ENCODE measurements at regions not wholly inside any gene's neighbourhood (a gene's known extent, or its start where the extent isn't known, plus 50 kb on each side); places are given as distances from the start of the nearest gene placed in this dataset.

- TF ChIP-seq, protein P1, sequence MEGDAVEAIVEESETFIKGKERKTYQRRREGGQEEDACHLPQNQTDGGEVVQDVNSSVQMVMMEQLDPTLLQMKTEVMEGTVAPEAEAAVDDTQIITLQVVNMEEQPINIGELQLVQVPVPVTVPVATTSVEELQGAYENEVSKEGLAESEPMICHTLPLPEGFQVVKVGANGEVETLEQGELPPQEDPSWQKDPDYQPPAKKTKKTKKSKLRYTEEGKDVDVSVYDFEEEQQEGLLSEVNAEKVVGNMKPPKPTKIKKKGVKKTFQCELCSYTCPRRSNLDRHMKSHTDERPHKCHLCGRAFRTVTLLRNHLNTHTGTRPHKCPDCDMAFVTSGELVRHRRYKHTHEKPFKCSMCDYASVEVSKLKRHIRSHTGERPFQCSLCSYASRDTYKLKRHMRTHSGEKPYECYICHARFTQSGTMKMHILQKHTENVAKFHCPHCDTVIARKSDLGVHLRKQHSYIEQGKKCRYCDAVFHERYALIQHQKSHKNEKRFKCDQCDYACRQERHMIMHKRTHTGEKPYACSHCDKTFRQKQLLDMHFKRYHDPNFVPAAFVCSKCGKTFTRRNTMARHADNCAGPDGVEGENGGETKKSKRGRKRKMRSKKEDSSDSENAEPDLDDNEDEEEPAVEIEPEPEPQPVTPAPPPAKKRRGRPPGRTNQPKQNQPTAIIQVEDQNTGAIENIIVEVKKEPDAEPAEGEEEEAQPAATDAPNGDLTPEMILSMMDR (conservative IDR thresholded peaks at IDR 0.05): no peak
- Mint-ChIP-seq H3K36me3 (ENCODE audit: low read depth) (no peaks in the 10 kb centered on the region), H3K9me3 (no peaks in the 10 kb centered on the region), H3K27ac (no peak overlapping the region), H3K4me3 (no peak overlapping the region), H3K27me3 (ENCODE audit: insufficient read depth) (no peaks in the 10 kb centered on the region), H3K4me1 (peaks cover 8% of the 10 kb centered on the region)
- Histone ChIP-seq H3K27ac (ENCODE audit: low read depth, low read length) (no peak overlapping the region), H3K9ac (ENCODE audit: extremely low read depth, low read length, poor library complexity, severe bottlenecking) (no peak overlapping the region), H3K4me3 (ENCODE audit: low read length) (no peak overlapping the region), H3K4me1 (ENCODE audit: control insufficient read depth, insufficient read depth, low read length) (no peaks in the 10 kb centered on the region), H3K36me3 (ENCODE audit: control insufficient read depth, insufficient read depth, low read length) (no peaks in the 10 kb centered on the region), H3K9me3 (ENCODE audit: control insufficient read depth, low read length) (no peaks in the 10 kb centered on the region), H3K27me3 (ENCODE audit: control insufficient read depth, insufficient read depth, low read length, poor library complexity, severe bottlenecking) (no peaks in the 10 kb centered on the region)
- no peak for DNase-seq
- WGBS, 2 experiments (ENCODE audit: insufficient coverage in 1 of 2, insufficient read length in 1 of 2): 84 to 89% methylated on average over 2 to 6 of the region's 6 CpGs
Observed at GRCh38 chr6:4675121-4675520, 101.1 kb upstream of the CDYL start.

GRCh38 chr6:4673861-4674260 is 102.3 kb upstream of the CDYL start:
- peaks cover 8% of the 10 kb centered on the region for H3K4me1 Mint-ChIP-seq
- Histone ChIP-seq H3K4me3 (ENCODE audit: low read length) (no peak overlapping the region), H3K36me3 (ENCODE audit: control insufficient read depth, insufficient read depth, low read length) (no peaks in the 10 kb centered on the region), H3K9me3 (ENCODE audit: control insufficient read depth, low read length) (no peaks in the 10 kb centered on the region), H3K27ac (ENCODE audit: low read depth, low read length) (no peak overlapping the region), H3K27me3 (ENCODE audit: control insufficient read depth, insufficient read depth, low read length, poor library complexity, severe bottlenecking) (no peaks in the 10 kb centered on the region), H3K4me1 (ENCODE audit: control insufficient read depth, insufficient read depth, low read length) (no peaks in the 10 kb centered on the region), H3K9ac (ENCODE audit: extremely low read depth, low read length, poor library complexity, severe bottlenecking) (no peak overlapping the region)
- no peak overlapping the region for H3K4me3 Mint-ChIP-seq
- no peaks in the 10 kb centered on the region for H3K27me3 Mint-ChIP-seq (ENCODE audit: insufficient read depth)
- 73 to 76% methylated on average over 3 of the region's 3 CpGs for WGBS, 2 experiments (ENCODE audit: insufficient coverage in 1 of 2, insufficient read length in 1 of 2)
- H3K27ac Mint-ChIP-seq: no peak overlapping the region
- no peak for DNase-seq
- TF ChIP-seq, protein P1 (conservative IDR thresholded peaks at IDR 0.05): no peak
- no peaks in the 10 kb centered on the region for H3K36me3 Mint-ChIP-seq (ENCODE audit: low read depth)
- no peaks in the 10 kb centered on the region for H3K9me3 Mint-ChIP-seq

- no peak overlapping the region for H3K4me3 Mint-ChIP-seq
- Histone ChIP-seq H3K36me3 (ENCODE audit: control insufficient read depth, insufficient read depth, low read length) (no peaks in the 10 kb centered on the region), H3K4me1 (ENCODE audit: control insufficient read depth, insufficient read depth, low read length) (no peaks in the 10 kb centered on the region), H3K27ac (ENCODE audit: low read depth, low read length) (no peak overlapping the region), H3K9ac (ENCODE audit: extremely low read depth, low read length, poor library complexity, severe bottlenecking) (no peak overlapping the region), H3K27me3 (ENCODE audit: control insufficient read depth, insufficient read depth, low read length, poor library complexity, severe bottlenecking) (no peaks in the 10 kb centered on the region), H3K4me3 (ENCODE audit: low read length) (no peak overlapping the region), H3K9me3 (ENCODE audit: control insufficient read depth, low read length) (no peaks in the 10 kb centered on the region)
- no peak for DNase-seq
- H3K9me3 Mint-ChIP-seq: no peaks in the 10 kb centered on the region
- H3K27me3 Mint-ChIP-seq (ENCODE audit: insufficient read depth): no peaks in the 10 kb centered on the region
- WGBS, 2 experiments (ENCODE audit: insufficient coverage in 1 of 2, insufficient read length in 1 of 2): 88 to 94% methylated on average over 1 to 3 of the region's 3 CpGs
- no peaks in the 10 kb centered on the region for H3K36me3 Mint-ChIP-seq (ENCODE audit: low read depth)
- H3K27ac Mint-ChIP-seq: no peak overlapping the region
- TF ChIP-seq, protein P1 (conservative IDR thresholded peaks at IDR 0.05): no peak
- H3K4me1 Mint-ChIP-seq: peaks cover 3% of the 10 kb centered on the region
Observed at GRCh38 chr6:4672772-4673171, 103.4 kb upstream of the CDYL start.

All from endodermal cell (in vitro differentiated cells).